PC-9 (cell line): ENCODE measurements at regions not wholly inside any gene's neighbourhood (a gene's known extent, or its start where the extent isn't known, plus 50 kb on each side); places are given as distances from the start of the nearest gene placed in this dataset.

ENCODE experiments used
- BruUV-seq: library from RNA; stranded (reverse); fragments of 400-500 nt; replicated peaks from 2 replicates; lab custom pipeline; 2021; lab: Mats Ljungman, UMichigan
- CTCF ChIA-PET: fragments of 300-600 bp; sonication (Branson Sonifier 250); formaldehyde crosslinking; loops from one replicate; lab custom pipeline; 2022; ENCODE audit warnings: antibody characterized with exemption; lab: Charles Lee
- POLR2A ChIA-PET: fragments of 300-600 bp; sonication (Branson Sonifier 250); formaldehyde crosslinking; loops from one replicate; lab custom pipeline; 2022; ENCODE audit warnings: antibody characterized with exemption; ENCODE audit not compliant: unreplicated experiment; lab: Charles Lee
- DNase-seq, 2 experiments: peaks; one replicate each; pipeline versions ENCODE4 v3.0.0 to v3.0.0-alpha.2; 2015 to 2022; ENCODE audit warnings: mixed read lengths in 1 of 2
- H2AFZ ChIP-seq: fragments of 200-600 bp; sonication (generic); 2 replicates; pipeline ENCODE4 v1.8.1; 2017; ENCODE audit warnings: antibody characterized with exemption
- H3F3A ChIP-seq: fragments of 200-600 bp; sonication (generic); 2 replicates; pipeline ENCODE4 v1.8.1; 2017; ENCODE audit warnings: antibody characterized with exemption, mild to moderate bottlenecking, low read depth; ENCODE audit not compliant: insufficient read depth
- H3K27ac ChIP-seq: fragments of 200-600 bp; sonication (generic); 2 replicates; pipeline ENCODE4 v1.6.1; 2016; ENCODE audit warnings: mixed run types
- H3K27me3 ChIP-seq: fragments of 200-600 bp; sonication (generic); 2 replicates; pipeline ENCODE4 v1.6.1; 2016; ENCODE audit warnings: low read depth, mixed run types; ENCODE audit not compliant: insufficient read depth
- H3K36me3 ChIP-seq: fragments of 200-600 bp; sonication (generic); 2 replicates; pipeline ENCODE4 v1.6.1; 2016; ENCODE audit warnings: low read depth, mixed run types
- H3K4me1 ChIP-seq: fragments of 200-600 bp; sonication (generic); replicated peaks from 2 replicates; pipeline ENCODE4 v1.6.1; 2016; ENCODE audit warnings: mixed run types; ENCODE audit not compliant: insufficient read depth
- H3K4me2 ChIP-seq: fragments of 200-600 bp; sonication (generic); 2 replicates; pipeline ENCODE4 v1.6.1; 2017; ENCODE audit warnings: mixed run types
- H3K4me3 ChIP-seq: fragments of 200-600 bp; sonication (generic); 2 replicates; pipeline ENCODE4 v1.6.1; 2016; ENCODE audit warnings: mixed run types
- H3K79me2 ChIP-seq: fragments of 200-600 bp; sonication (generic); 2 replicates; pipeline ENCODE4 v1.6.1; 2017; ENCODE audit warnings: low read depth, mixed run types
- H3K9me2 ChIP-seq: fragments of 200-600 bp; sonication (generic); 2 replicates; pipeline ENCODE4 v1.8.1; 2017; ENCODE audit warnings: mild to moderate bottlenecking; ENCODE audit not compliant: insufficient read depth
- H3K9me3 ChIP-seq: fragments of 200-600 bp; sonication (generic); 2 replicates; pipeline ENCODE4 v1.8.1; 2016; ENCODE audit warnings: low read depth; ENCODE audit not compliant: insufficient read depth
- H4K20me1 ChIP-seq: fragments of 200-600 bp; sonication (generic); 2 replicates; pipeline ENCODE4 v1.8.1; 2017; ENCODE audit not compliant: insufficient read depth
- EZH2 ChIP-seq: fragments of 200-600 bp; sonication (generic); IDR thresholded peaks from 2 replicates; pipeline ENCODE4 v1.8.0; 2017; ENCODE audit warnings: antibody characterized with exemption, low read depth
- intact Hi-C: fragments of 100-400 bp; cut with micrococcal nuclease; formaldehyde crosslinking; loops from one replicate; pipeline ENCODE4 v1.10.0; 2022; ENCODE audit not compliant: unreplicated experiment
- TF ChIP-seq, protein P1 (sequence below): fragments of 200-600 bp; sonication (generic); conservative IDR thresholded peaks from 2 replicates; pipeline ENCODE4 v1.6.1; 2017; ENCODE audit warnings: mixed run types, antibody characterized with exemption, mild to moderate bottlenecking, moderate library complexity

DNA sequence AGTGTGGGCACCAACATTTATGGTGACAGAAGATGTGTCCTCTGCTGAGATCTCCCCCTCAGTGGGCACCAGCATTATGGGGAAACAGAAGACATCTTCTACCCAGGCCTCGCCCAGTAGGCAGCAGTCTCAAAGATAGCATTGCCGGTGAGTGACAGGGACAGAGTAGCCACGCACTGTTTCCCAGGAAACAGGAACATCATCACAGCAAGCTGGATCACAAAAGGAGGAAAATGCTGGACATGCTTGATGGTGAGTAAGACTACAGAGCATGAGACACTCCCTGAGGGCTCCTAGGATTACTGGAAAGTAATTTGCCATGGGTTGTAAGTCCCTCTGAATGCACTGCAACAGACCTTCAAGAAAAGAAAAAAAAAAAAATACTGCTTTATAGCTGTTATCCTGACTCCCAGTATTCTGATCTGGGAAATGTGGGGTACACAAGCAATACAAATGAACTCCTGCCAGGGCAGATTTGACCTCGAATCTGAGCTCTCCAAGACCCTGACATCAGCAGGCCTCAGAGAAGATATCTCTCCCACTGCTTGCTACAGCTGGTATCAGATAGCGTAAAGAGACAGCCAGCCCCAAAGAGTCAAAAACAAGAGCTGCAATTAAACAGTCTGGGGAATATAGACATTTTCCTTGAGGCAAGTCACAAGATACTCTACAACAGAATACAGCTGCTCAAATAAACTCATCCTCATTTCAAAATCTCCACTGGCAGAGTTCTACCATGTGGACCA is 180.4 kb downstream of the RBM26 start:
- no TSS peak for BruUV-seq
- Histone ChIP-seq H3K4me2 (no peak overlapping the region), H3K27me3 (no peaks in the 10 kb centered on the region), H2AFZ (no peak overlapping the region), H3K9me3 (no peaks in the 10 kb centered on the region), H3F3A (no peaks in the 10 kb centered on the region), H3K79me2 (no peaks in the 10 kb centered on the region), H3K9me2 (no peaks in the 10 kb centered on the region), H3K4me1 (peaks cover 15% of the 10 kb centered on the region), H4K20me1 (no peaks in the 10 kb centered on the region), H3K27ac (no peak overlapping the region), H3K4me3 (no peak overlapping the region), H3K36me3 (no peaks in the 10 kb centered on the region)
- ChIA-PET CTCF (no interaction called here), POLR2A (no interaction called here)
- TF ChIP-seq EZH2, result no peak
- TF ChIP-seq, protein P1, sequence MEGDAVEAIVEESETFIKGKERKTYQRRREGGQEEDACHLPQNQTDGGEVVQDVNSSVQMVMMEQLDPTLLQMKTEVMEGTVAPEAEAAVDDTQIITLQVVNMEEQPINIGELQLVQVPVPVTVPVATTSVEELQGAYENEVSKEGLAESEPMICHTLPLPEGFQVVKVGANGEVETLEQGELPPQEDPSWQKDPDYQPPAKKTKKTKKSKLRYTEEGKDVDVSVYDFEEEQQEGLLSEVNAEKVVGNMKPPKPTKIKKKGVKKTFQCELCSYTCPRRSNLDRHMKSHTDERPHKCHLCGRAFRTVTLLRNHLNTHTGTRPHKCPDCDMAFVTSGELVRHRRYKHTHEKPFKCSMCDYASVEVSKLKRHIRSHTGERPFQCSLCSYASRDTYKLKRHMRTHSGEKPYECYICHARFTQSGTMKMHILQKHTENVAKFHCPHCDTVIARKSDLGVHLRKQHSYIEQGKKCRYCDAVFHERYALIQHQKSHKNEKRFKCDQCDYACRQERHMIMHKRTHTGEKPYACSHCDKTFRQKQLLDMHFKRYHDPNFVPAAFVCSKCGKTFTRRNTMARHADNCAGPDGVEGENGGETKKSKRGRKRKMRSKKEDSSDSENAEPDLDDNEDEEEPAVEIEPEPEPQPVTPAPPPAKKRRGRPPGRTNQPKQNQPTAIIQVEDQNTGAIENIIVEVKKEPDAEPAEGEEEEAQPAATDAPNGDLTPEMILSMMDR, result no peak
- no peak for DNase-seq
- intact Hi-C loops, result no loop called here

DNA sequence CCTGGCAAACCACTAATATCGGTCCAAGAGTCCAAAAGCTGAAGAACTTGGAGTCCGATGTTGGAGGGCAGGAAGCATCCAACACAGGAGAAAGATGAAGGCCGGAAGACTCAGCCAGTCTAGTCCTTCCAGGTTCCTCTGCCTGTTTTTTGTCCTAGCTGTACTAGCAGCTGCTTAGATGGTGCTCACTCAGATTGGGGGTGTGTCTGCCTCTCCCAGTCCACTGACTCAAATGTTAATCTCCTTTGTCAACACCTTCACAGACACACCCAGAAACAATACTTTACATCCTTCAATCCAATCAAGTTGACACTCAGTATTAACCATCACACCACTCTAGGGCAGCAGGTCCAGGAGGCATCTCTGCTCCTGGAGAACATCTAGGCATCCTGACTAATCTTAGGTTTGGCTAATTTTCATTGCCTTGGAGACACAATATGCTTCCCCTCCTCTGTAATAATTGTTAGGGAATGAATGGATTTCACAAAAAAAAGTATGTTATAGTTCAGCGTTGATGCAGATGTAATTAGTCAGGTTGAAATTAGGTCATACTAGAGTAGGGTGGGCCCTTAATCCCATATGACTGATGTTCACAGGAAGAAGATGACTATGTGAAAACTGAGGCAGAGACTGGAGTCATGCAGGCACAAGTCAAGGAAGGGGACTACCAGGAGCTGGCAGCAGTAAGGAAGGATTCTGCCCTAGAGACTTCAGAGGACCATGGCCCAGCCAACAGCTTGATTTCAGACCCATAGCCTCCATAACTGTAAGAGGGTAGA is 183.4 kb downstream of the RBM26 start:
- no peaks in the 10 kb centered on the region for H3K79me2 ChIP-seq
- no peaks in the 10 kb centered on the region for H4K20me1 ChIP-seq
- H3K4me3 ChIP-seq, result no peak overlapping the region
- H3K27ac ChIP-seq, result no peak overlapping the region
- H3K4me2 ChIP-seq, result no peak overlapping the region
- no peaks in the 10 kb centered on the region for H3K9me2 ChIP-seq
- ChIA-PET POLR2A (no interaction called here), CTCF (no interaction called here)
- no TSS peak for BruUV-seq
- no peak overlapping the region for H2AFZ ChIP-seq
- H3K9me3 ChIP-seq, result no peaks in the 10 kb centered on the region
- intact Hi-C loops, result no loop called here
- H3F3A ChIP-seq, result no peaks in the 10 kb centered on the region
- no peak for DNase-seq
- H3K27me3 ChIP-seq, result no peaks in the 10 kb centered on the region
- H3K36me3 ChIP-seq, result no peaks in the 10 kb centered on the region
- TF ChIP-seq EZH2, result no peak
- TF ChIP-seq, protein P1, result no peak
- H3K4me1 ChIP-seq, result no peaks in the 10 kb centered on the region

DNA sequence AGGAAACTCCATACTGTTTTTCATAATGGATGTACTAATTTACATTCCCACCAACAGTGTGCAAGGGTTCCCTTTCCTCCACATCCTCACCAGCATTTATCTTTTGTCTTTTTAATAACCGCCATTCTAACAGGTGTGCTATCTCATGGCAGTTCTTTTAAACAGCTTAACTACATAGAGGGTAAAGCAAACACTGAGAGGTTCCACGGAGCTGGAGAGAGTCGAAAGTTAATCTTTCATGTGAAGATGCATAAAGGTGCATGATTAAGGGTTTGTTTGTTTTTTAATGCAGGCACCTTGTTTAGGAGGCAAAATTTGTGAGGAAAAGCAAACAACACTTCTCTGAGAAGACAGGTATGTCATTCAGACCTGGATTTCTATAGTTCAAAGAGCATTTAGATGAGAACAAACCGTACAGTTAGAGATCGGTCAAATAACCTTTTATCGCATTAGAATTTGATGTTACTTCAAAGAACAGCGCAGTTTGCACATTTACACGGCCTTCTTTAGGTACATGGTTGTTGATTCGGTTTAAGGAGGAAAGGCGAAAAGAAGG is 193.9 kb downstream of the RBM26 start:
- Histone ChIP-seq H3K27ac (no peak overlapping the region), H2AFZ (no peak overlapping the region), H3K4me1 (no peaks in the 10 kb centered on the region), H3K79me2 (no peaks in the 10 kb centered on the region), H3K9me3 (no peaks in the 10 kb centered on the region), H3K4me2 (no peak overlapping the region), H4K20me1 (no peaks in the 10 kb centered on the region), H3K27me3 (no peaks in the 10 kb centered on the region), H3K9me2 (no peaks in the 10 kb centered on the region), H3K36me3 (no peaks in the 10 kb centered on the region), H3F3A (no peaks in the 10 kb centered on the region), H3K4me3 (no peak overlapping the region)
- TF ChIP-seq, protein P1, result no peak
- no peak for TF ChIP-seq EZH2
- intact Hi-C loops, result no loop called here
- no TSS peak for BruUV-seq
- ChIA-PET CTCF (no interaction called here), POLR2A (no interaction called here)
- DNase-seq, result no peak
